PFSK-1 (cell line): ENCODE measurements at regions not wholly inside any gene's neighbourhood (a gene's known extent, or its start where the extent isn't known, plus 50 kb on each side); places are given as distances from the start of the nearest gene placed in this dataset.

Source experiments
- FOXP2 ChIP-seq: optimal IDR thresholded peaks from 2 replicates; pipeline ENCODE3; 2011; ENCODE audit warnings: borderline replicate concordance, control low read depth, inconsistent platforms; ENCODE audit not compliant: insufficient read depth; ENCODE audit errors: extremely low read length, extremely low read depth
- POLR2AphosphoS5 ChIP-seq: IDR thresholded peaks from 2 replicates; pipeline ENCODE4 v1.6.1; 2012; ENCODE audit warnings: low read depth, mild to moderate bottlenecking, control low read depth, low read length, moderate library complexity
- TAF1 ChIP-seq: IDR thresholded peaks from 2 replicates; pipeline ENCODE4 v1.6.1; 2012; ENCODE audit warnings: low read length, control low read depth, borderline replicate concordance; ENCODE audit not compliant: insufficient read depth
- TF ChIP-seq, protein P1 (sequence below), 2 experiments: IDR thresholded peaks; 2 replicates each; pipeline versions ENCODE4 v1.6.1 to v1.8.0; 2011 to 2012; ENCODE audit warnings: low read depth in 2 of 2, low read length in 2 of 2, control low read depth in 1 of 2, inconsistent platforms in 1 of 2, mild to moderate bottlenecking in 1 of 2, moderate library complexity in 1 of 2; ENCODE audit not compliant: insufficient read depth in 1 of 2

DNA sequence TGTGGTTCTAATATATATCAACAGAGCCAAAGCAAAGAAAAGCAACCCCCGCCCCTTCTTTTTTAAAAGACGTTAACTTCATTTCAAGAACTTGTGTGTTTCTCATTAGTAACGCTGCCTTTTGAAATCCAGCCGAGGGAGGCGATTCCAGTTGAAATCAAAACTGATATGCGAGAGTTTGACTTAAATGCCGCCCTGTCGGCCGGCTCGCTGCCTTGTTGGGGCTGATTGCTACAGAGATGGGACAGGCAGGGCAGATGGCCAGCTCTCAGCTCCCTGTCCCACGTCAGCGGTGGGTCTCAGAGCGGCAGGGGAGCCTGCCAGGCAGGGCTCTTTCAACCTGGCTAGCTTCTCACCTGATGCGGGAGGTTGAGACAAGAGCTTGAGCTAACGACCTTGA, 51.9 kb upstream of the ALX4 start:
- TF ChIP-seq POLR2AphosphoS5 (no peak), TAF1 (no peak), FOXP2 (no peak)
- TF ChIP-seq, protein P1, sequence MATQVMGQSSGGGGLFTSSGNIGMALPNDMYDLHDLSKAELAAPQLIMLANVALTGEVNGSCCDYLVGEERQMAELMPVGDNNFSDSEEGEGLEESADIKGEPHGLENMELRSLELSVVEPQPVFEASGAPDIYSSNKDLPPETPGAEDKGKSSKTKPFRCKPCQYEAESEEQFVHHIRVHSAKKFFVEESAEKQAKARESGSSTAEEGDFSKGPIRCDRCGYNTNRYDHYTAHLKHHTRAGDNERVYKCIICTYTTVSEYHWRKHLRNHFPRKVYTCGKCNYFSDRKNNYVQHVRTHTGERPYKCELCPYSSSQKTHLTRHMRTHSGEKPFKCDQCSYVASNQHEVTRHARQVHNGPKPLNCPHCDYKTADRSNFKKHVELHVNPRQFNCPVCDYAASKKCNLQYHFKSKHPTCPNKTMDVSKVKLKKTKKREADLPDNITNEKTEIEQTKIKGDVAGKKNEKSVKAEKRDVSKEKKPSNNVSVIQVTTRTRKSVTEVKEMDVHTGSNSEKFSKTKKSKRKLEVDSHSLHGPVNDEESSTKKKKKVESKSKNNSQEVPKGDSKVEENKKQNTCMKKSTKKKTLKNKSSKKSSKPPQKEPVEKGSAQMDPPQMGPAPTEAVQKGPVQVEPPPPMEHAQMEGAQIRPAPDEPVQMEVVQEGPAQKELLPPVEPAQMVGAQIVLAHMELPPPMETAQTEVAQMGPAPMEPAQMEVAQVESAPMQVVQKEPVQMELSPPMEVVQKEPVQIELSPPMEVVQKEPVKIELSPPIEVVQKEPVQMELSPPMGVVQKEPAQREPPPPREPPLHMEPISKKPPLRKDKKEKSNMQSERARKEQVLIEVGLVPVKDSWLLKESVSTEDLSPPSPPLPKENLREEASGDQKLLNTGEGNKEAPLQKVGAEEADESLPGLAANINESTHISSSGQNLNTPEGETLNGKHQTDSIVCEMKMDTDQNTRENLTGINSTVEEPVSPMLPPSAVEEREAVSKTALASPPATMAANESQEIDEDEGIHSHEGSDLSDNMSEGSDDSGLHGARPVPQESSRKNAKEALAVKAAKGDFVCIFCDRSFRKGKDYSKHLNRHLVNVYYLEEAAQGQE (IDR thresholded peaks at IDR 0.05; ENCODE audit: insufficient read depth in 1 of 2, low read depth in 2 of 2, low read length in 2 of 2) = no peak
